Stimulated activated CD4-positive, alpha-beta T cell treated with anti-CD3 and anti-CD28 coated beads, Interleukin-15, amount 100 ng/mL, for 1 hour (primary cell): ENCODE measurements at regions not wholly inside any gene's neighbourhood (a gene's known extent, or its start where the extent isn't known, plus 50 kb on each side); places are given as distances from the start of the nearest gene placed in this dataset.
"Not testable (repeated sequence)": the region's sequence is repeated elsewhere in the genome, so short reads cannot be mapped to it uniquely, and the experiment has no call there.

Experiments used
- DNase-seq, 2 donors: peaks; one replicate each; pipeline ENCODE4 v3.0.0-alpha.2; 2020; ENCODE audit warnings: low read depth in 1 of 2, low spot score in 1 of 2

- DNase-seq = no peak
These were observed 88.4 kb upstream of the CDK6 start for GRCh38 chr7:92924800-92925199.

- no peak for DNase-seq
These were observed 80.9 kb upstream of the CDK6 start for GRCh38 chr7:92917230-92917629.

- no peak for DNase-seq
These were observed 80.4 kb upstream of the CDK6 start for GRCh38 chr7:92916770-92917224.

- DNase-seq = no peak
These were observed 79.0 kb upstream of the CDK6 start for GRCh38 chr7:92915348-92915747.

- DNase-seq = no peak
These were observed 78.3 kb upstream of the CDK6 start for GRCh38 chr7:92914645-92915044.

- DNase-seq = no peak
These were observed 77.5 kb upstream of the CDK6 start for GRCh38 chr7:92913849-92914248.

GRCh38 chr7:92910976-92911375, 74.6 kb upstream of the CDK6 start:
- no peak for DNase-seq

- DNase-seq = no peak
These were observed 73.5 kb upstream of the CDK6 start for GRCh38 chr7:92909686-92910475.

GRCh38 chr7:92904244-92905131, 68.1 kb upstream of the CDK6 start:
- peak; percentile 58 to 60 for DNase-seq

- DNase-seq = no peak
These were observed 62.4 kb upstream of the CDK6 start for GRCh38 chr7:92898798-92899197.

GRCh38 chr7:92894857-92895256, 58.5 kb upstream of the CDK6 start:
- DNase-seq = not testable (repeated sequence)

GRCh38 chr7:92889081-92889480, 52.7 kb upstream of the CDK6 start:
- no peak for DNase-seq
